ENCODE measurements at regions not wholly inside any gene's neighbourhood (a gene's known extent, or its start where the extent isn't known, plus 50 kb on each side); places are given as distances from the start of the nearest gene placed in this dataset.

- Histone ChIP-seq H3K9me2 (replicated peaks; ENCODE audit: insufficient read depth) (no peaks in the 10 kb centered on the region), H3K9me3 (ENCODE audit: low read depth) (no peaks in the 10 kb centered on the region), H3K4me3 (no peak overlapping the region), H3K27ac (no peak overlapping the region), H3K4me2 (no peak overlapping the region), H3K36me3 (replicated peaks; ENCODE audit: insufficient read depth, low read depth) (no peaks in the 10 kb centered on the region), H3K27me3 (no peaks in the 10 kb centered on the region), H4K20me1 (ENCODE audit: insufficient read depth, poor library complexity, severe bottlenecking) (no peaks in the 10 kb centered on the region), H3K4me1 (ENCODE audit: insufficient read depth) (peaks cover 3% of the 10 kb centered on the region), H3K79me2 (no peaks in the 10 kb centered on the region), H2AFZ (no peak overlapping the region)
- 88% methylated on average over 7 of the region's 7 CpGs for WGBS (ENCODE audit: low lambda C conversion rate, missing lambda C conversion rate)
- no peak for DNase-seq (ENCODE audit: low spot score)
- no peak for TF ChIP-seq EZH2 (IDR thresholded peaks at IDR 0.05; ENCODE audit: borderline replicate concordance)
Measured at GRCh38 chr2:128643221-128644065, 324.8 kb upstream of the HS6ST1 start.

- H3K79me2 ChIP-seq = no peaks in the 10 kb centered on the region
- H3K36me3 ChIP-seq (replicated peaks; ENCODE audit: insufficient read depth, low read depth) = no peaks in the 10 kb centered on the region
Measured at GRCh38 chr2:128644156-128644555, 325.5 kb upstream of the HS6ST1 start.

GRCh38 chr2:128644718-128645256, 326.1 kb upstream of the HS6ST1 start:
- WGBS (ENCODE audit: low lambda C conversion rate, missing lambda C conversion rate) = 58% methylated on average over 2 of the region's 2 CpGs
- H3K27ac ChIP-seq = no peak overlapping the region

More at GRCh38 chr2:128644156-128644555, 325.5 kb upstream of the HS6ST1 start:
- no peak for DNase-seq (ENCODE audit: low spot score)
- Histone ChIP-seq H3K4me3 (no peak overlapping the region), H3K27me3 (no peaks in the 10 kb centered on the region), H3K27ac (no peak overlapping the region), H3K4me2 (no peak overlapping the region), H3K9me2 (replicated peaks; ENCODE audit: insufficient read depth) (no peaks in the 10 kb centered on the region), H3K9me3 (ENCODE audit: low read depth) (no peaks in the 10 kb centered on the region), H3K4me1 (ENCODE audit: insufficient read depth) (no peaks in the 10 kb centered on the region), H2AFZ (no peak overlapping the region), H4K20me1 (ENCODE audit: insufficient read depth, poor library complexity, severe bottlenecking) (no peaks in the 10 kb centered on the region)
- TF ChIP-seq CTCF (IDR thresholded peaks at IDR 0.05; ENCODE audit: poor library complexity) = no peak
- TF ChIP-seq EZH2 (IDR thresholded peaks at IDR 0.05; ENCODE audit: borderline replicate concordance) = no peak
- no peak for TF ChIP-seq EZH2phosphoT487 (IDR thresholded peaks at IDR 0.05; ENCODE audit: low read depth, severe bottlenecking, unreplicated experiment)
- 51% methylated on average over 6 of the region's 6 CpGs for WGBS (ENCODE audit: low lambda C conversion rate, missing lambda C conversion rate)

More at GRCh38 chr2:128644718-128645256, 326.1 kb upstream of the HS6ST1 start:
- Histone ChIP-seq H4K20me1 (ENCODE audit: insufficient read depth, poor library complexity, severe bottlenecking) (no peaks in the 10 kb centered on the region), H3K4me3 (no peak overlapping the region), H3K9me3 (ENCODE audit: low read depth) (no peaks in the 10 kb centered on the region), H3K27me3 (no peaks in the 10 kb centered on the region), H3K4me2 (no peak overlapping the region), H3K9me2 (replicated peaks; ENCODE audit: insufficient read depth) (no peaks in the 10 kb centered on the region), H3K79me2 (no peaks in the 10 kb centered on the region), H3K36me3 (replicated peaks; ENCODE audit: insufficient read depth, low read depth) (no peaks in the 10 kb centered on the region), H2AFZ (no peak overlapping the region), H3K4me1 (ENCODE audit: insufficient read depth) (no peaks in the 10 kb centered on the region)
- TF ChIP-seq EZH2phosphoT487 (IDR thresholded peaks at IDR 0.05; ENCODE audit: low read depth, severe bottlenecking, unreplicated experiment) = no peak
- no peak for TF ChIP-seq CTCF (IDR thresholded peaks at IDR 0.05; ENCODE audit: poor library complexity)
- TF ChIP-seq EZH2 (IDR thresholded peaks at IDR 0.05; ENCODE audit: borderline replicate concordance) = no peak
- DNase-seq (ENCODE audit: low spot score) = no peak
